ENCODE measurements at regions not wholly inside any gene's neighbourhood (a gene's known extent, or its start where the extent isn't known, plus 50 kb on each side); places are given as distances from the start of the nearest gene placed in this dataset.

DNA sequence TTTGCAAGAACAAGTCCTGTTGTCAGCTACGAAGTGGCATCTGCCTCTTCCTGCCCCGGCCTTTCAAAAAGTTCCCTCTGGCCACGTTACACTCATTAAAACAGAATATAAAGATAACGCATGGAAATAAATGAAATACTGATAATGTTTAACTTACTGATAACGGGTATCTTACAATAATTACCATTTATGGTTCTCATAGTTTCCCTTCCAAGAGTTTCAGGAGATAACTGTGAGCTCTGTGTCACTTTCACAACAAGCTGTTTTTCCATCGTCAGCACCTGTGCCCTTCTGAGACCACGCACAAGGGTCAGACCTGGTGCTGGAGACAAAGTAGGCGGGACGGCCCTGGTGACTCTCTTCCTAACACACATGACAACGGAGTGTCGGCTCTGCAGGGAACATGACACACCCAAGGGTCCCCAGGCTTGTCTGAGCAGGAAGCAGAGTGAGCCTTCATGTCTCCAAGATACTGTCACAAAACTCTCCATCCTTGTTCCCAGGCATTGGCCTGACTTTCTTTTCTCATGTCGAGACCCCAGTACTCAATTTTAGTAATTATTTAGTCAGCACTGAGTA lies 86.2 kb upstream of the THBS2 start (continued):
- TF ChIP-seq, protein P1, sequence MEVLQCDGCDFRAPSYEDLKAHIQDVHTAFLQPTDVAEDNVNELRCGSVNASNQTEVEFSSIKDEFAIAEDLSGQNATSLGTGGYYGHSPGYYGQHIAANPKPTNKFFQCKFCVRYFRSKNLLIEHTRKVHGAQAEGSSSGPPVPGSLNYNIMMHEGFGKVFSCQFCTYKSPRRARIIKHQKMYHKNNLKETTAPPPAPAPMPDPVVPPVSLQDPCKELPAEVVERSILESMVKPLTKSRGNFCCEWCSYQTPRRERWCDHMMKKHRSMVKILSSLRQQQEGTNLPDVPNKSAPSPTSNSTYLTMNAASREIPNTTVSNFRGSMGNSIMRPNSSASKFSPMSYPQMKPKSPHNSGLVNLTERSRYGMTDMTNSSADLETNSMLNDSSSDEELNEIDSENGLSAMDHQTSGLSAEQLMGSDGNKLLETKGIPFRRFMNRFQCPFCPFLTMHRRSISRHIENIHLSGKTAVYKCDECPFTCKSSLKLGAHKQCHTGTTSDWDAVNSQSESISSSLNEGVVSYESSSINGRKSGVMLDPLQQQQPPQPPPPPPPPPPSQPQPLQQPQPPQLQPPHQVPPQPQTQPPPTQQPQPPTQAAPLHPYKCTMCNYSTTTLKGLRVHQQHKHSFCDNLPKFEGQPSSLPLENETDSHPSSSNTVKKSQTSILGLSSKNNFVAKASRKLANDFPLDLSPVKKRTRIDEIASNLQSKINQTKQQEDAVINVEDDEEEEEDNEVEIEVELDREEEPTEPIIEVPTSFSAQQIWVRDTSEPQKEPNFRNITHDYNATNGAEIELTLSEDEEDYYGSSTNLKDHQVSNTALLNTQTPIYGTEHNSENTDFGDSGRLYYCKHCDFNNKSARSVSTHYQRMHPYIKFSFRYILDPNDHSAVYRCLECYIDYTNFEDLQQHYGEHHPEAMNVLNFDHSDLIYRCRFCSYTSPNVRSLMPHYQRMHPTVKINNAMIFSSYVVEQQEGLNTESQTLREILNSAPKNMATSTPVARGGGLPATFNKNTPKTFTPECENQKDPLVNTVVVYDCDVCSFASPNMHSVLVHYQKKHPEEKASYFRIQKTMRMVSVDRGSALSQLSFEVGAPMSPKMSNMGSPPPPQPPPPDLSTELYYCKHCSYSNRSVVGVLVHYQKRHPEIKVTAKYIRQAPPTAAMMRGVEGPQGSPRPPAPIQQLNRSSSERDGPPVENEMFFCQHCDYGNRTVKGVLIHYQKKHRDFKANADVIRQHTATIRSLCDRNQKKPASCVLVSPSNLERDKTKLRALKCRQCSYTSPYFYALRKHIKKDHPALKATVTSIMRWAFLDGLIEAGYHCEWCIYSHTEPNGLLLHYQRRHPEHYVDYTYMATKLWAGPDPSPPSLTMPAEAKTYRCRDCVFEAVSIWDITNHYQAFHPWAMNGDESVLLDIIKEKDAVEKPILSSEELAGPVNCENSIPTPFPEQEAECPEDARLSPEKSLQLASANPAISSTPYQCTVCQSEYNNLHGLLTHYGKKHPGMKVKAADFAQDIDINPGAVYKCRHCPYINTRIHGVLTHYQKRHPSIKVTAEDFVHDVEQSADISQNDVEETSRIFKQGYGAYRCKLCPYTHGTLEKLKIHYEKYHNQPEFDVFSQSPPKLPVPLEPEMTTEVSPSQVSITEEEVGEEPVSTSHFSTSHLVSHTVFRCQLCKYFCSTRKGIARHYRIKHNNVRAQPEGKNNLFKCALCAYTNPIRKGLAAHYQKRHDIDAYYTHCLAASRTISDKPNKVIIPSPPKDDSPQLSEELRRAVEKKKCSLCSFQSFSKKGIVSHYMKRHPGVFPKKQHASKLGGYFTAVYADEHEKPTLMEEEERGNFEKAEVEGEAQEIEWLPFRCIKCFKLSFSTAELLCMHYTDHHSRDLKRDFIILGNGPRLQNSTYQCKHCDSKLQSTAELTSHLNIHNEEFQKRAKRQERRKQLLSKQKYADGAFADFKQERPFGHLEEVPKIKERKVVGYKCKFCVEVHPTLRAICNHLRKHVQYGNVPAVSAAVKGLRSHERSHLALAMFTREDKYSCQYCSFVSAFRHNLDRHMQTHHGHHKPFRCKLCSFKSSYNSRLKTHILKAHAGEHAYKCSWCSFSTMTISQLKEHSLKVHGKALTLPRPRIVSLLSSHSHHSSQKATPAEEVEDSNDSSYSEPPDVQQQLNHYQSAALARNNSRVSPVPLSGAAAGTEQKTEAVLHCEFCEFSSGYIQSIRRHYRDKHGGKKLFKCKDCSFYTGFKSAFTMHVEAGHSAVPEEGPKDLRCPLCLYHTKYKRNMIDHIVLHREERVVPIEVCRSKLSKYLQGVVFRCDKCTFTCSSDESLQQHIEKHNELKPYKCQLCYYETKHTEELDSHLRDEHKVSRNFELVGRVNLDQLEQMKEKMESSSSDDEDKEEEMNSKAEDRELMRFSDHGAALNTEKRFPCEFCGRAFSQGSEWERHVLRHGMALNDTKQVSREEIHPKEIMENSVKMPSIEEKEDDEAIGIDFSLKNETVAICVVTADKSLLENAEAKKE (CRISPR knock-in tag; IDR thresholded peaks at IDR 0.05): no peak
- no peak for TF ChIP-seq EZH2phosphoT487 (IDR thresholded peaks at IDR 0.05; ENCODE audit: unreplicated experiment)
- TF ChIP-seq, protein P2, sequence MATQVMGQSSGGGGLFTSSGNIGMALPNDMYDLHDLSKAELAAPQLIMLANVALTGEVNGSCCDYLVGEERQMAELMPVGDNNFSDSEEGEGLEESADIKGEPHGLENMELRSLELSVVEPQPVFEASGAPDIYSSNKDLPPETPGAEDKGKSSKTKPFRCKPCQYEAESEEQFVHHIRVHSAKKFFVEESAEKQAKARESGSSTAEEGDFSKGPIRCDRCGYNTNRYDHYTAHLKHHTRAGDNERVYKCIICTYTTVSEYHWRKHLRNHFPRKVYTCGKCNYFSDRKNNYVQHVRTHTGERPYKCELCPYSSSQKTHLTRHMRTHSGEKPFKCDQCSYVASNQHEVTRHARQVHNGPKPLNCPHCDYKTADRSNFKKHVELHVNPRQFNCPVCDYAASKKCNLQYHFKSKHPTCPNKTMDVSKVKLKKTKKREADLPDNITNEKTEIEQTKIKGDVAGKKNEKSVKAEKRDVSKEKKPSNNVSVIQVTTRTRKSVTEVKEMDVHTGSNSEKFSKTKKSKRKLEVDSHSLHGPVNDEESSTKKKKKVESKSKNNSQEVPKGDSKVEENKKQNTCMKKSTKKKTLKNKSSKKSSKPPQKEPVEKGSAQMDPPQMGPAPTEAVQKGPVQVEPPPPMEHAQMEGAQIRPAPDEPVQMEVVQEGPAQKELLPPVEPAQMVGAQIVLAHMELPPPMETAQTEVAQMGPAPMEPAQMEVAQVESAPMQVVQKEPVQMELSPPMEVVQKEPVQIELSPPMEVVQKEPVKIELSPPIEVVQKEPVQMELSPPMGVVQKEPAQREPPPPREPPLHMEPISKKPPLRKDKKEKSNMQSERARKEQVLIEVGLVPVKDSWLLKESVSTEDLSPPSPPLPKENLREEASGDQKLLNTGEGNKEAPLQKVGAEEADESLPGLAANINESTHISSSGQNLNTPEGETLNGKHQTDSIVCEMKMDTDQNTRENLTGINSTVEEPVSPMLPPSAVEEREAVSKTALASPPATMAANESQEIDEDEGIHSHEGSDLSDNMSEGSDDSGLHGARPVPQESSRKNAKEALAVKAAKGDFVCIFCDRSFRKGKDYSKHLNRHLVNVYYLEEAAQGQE (IDR thresholded peaks at IDR 0.05; ENCODE audit: unreplicated experiment): no peak
- TF ChIP-seq, protein P3, sequence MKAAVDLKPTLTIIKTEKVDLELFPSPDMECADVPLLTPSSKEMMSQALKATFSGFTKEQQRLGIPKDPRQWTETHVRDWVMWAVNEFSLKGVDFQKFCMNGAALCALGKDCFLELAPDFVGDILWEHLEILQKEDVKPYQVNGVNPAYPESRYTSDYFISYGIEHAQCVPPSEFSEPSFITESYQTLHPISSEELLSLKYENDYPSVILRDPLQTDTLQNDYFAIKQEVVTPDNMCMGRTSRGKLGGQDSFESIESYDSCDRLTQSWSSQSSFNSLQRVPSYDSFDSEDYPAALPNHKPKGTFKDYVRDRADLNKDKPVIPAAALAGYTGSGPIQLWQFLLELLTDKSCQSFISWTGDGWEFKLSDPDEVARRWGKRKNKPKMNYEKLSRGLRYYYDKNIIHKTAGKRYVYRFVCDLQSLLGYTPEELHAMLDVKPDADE (IDR thresholded peaks at IDR 0.05): no peak
- TF ChIP-seq CREB1 (CRISPR knock-in tag; IDR thresholded peaks at IDR 0.05; ENCODE audit: low read depth): no peak
- no peak for TF ChIP-seq NANOG (IDR thresholded peaks at IDR 0.05; ENCODE audit: borderline replicate concordance)

Measured in GM23338 (cell line).